PC-3 (cell line): ENCODE measurements at regions not wholly inside any gene's neighbourhood (a gene's known extent, or its start where the extent isn't known, plus 50 kb on each side); places are given as distances from the start of the nearest gene placed in this dataset.

Source experiments
- EZH2 ChIP-seq: fragments of 300-600 bp; sonication (generic); IDR thresholded peaks from one replicate; pipeline ENCODE4 v1.6.1; 2017; ENCODE audit warnings: antibody characterized with exemption, mild to moderate bottlenecking, low read length; ENCODE audit not compliant: unreplicated experiment
- EZH2phosphoT487 ChIP-seq: fragments of 300-600 bp; sonication (generic); IDR thresholded peaks from 2 replicates; pipeline ENCODE4 v1.6.1; 2018; ENCODE audit warnings: mild to moderate bottlenecking, antibody characterized with exemption, low read length, borderline replicate concordance
- TF ChIP-seq, protein P1 (sequence below): fragments of 300-600 bp; sonication (generic); conservative IDR thresholded peaks from 2 replicates; pipeline ENCODE4 v1.5.1; 2017; ENCODE audit warnings: antibody characterized with exemption, low read depth, mild to moderate bottlenecking, low read length

DNA sequence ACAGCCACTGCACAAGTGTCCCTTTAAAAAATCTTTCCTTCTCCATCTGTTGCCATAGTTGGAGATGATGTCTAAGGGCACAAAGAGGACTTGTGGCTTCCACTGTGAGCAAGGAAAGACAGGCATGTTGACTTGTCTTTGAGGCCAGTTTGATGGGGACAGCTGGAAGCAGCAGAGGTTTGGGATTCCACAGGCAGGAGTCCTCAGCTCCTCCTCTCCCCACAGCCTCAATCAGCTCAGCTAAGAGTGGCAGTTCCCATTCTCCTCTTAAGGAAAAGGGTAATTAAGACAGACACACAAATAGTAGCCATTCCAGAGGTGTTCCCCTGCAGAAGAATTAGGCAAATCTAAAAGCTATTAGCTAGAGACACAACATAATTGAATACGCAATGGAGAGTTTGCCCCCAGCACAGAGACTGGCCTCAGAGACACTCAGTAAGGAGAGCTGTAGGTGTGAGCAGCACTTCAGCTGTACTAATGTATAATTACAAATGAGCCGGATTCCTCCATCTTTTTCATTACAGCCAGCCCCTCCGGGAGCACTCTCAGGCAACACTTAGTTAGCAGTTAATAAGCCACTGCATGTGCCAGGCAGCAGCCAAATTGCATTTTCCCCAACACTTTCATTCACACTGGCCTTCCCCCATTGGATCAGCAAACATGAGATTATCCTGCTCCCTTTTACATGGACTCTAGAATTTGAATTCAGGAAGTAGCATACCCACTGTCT is 434.0 kb downstream of the FOXO1 start:
- TF ChIP-seq, protein P1, sequence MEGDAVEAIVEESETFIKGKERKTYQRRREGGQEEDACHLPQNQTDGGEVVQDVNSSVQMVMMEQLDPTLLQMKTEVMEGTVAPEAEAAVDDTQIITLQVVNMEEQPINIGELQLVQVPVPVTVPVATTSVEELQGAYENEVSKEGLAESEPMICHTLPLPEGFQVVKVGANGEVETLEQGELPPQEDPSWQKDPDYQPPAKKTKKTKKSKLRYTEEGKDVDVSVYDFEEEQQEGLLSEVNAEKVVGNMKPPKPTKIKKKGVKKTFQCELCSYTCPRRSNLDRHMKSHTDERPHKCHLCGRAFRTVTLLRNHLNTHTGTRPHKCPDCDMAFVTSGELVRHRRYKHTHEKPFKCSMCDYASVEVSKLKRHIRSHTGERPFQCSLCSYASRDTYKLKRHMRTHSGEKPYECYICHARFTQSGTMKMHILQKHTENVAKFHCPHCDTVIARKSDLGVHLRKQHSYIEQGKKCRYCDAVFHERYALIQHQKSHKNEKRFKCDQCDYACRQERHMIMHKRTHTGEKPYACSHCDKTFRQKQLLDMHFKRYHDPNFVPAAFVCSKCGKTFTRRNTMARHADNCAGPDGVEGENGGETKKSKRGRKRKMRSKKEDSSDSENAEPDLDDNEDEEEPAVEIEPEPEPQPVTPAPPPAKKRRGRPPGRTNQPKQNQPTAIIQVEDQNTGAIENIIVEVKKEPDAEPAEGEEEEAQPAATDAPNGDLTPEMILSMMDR, result no peak
- TF ChIP-seq EZH2, result no peak
- TF ChIP-seq EZH2phosphoT487, result no peak
